Right cardiac atrium (tissue), 5 donors: ENCODE measurements at regions not wholly inside any gene's neighbourhood (a gene's known extent, or its start where the extent isn't known, plus 50 kb on each side); places are given as distances from the start of the nearest gene placed in this dataset.

ENCODE experiments used
- ATAC-seq, 2 donors: fragments of 200-7000 bp; cut with Tn5 transposase; one replicate each; pipeline versions ENCODE4 v1.8.0 to v1.9.1; 2020; ENCODE audit warnings: moderate library complexity in 2 of 2, mild to moderate bottlenecking in 1 of 2
- DNase-seq, 3 donors: peaks; one replicate each; pipeline ENCODE4 v3.0.0-alpha.2; 2020
- H3K27ac ChIP-seq: one replicate; pipeline ENCODE4 v1.5.1; 2013; ENCODE audit warnings: mild to moderate bottlenecking, low read length, control low read depth, moderate library complexity
- H3K27me3 ChIP-seq: one replicate; pipeline ENCODE4 v1.6.1; 2013; ENCODE audit not compliant: control insufficient read depth, insufficient read depth
- H3K4me1 ChIP-seq: one replicate; pipeline ENCODE4 v1.6.1; 2013; ENCODE audit warnings: low read length; ENCODE audit not compliant: control insufficient read depth, insufficient read depth
- H3K4me3 ChIP-seq: one replicate; pipeline ENCODE4 v1.5.1; 2013; ENCODE audit warnings: low read length, control low read depth
- H3K9me3 ChIP-seq: one replicate; pipeline ENCODE4 v1.6.1; 2013; ENCODE audit warnings: low read length; ENCODE audit not compliant: control insufficient read depth
- WGBS: extraction: QIAGEN DNeasy Blood & Tissue Kit; methylation state at CpG from one replicate; pipeline ENCODE4 v1.1.7; 2013; 5-methylcytosine and 5-hydroxymethylcytosine counted together
- intact Hi-C, 4 donors: fragments of 100-400 bp; cut with DNase I; formaldehyde crosslinking; loops; one replicate each; pipeline versions ENCODE4 v1.11.0 to v1.14.0; 2022 to 2023
- donor health status: healthy with polysubstance abuse.
- donor health status: DM: no; HTN: yes; CAD: no.
- donor health status: DM: no; HTN: no; CAD: no.
- donor health status: DM: no; HTN: yes; CAD: no; lungs with severe emphysema.
- donor health status: DM: yes; HTN: yes; CAD: no.

DNA sequence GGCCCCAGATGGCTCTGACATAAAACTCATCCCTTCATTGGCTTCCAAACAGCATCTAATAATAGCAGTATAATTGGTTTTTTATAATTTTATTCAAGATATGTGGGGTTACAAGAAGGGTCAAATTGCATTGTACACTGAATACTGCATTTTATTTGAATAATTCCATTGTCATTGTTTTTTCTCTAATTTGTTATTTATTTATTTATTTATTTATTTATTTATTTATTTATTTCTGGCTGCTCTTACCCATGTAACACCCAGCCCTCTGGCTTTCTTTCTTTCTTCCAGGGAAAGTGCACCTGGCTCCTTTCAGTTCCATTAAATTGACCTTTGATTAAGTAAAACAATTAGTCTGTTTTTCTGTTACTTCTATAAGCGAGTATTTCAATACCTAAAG is 210.1 kb downstream of the CDH9 start:
- Histone ChIP-seq H3K27ac (no peak overlapping the region), H3K27me3 (no peaks in the 10 kb centered on the region), H3K4me1 (no peaks in the 10 kb centered on the region), H3K4me3 (no peak overlapping the region), H3K9me3 (no peaks in the 10 kb centered on the region)
- intact Hi-C loops, result no loop called here
- WGBS, result 57% methylated on average over 1 of the region's 1 CpG
- ATAC-seq (no peak), DNase-seq (no peak)

DNA sequence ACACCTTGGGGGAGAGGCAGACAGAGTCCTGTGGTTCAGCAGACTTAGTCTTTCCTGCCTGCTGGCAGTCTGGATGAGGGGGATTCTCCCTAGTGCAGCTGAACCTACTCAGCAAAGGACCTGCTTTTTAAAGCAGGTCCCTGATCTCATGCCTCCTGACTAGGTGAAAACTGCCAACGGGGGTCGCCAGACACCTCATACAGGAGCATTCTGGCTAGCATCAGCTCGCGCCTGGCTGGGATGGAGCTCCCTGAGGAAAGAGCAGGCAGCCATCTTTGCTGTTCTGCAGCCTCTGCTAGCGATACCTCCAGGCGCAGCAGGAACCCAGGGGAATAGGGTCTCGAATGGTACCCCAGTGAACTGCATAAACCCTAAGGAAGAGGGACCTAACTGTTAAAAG is 225.2 kb downstream of the CDH9 start:
- no peak overlapping the region for H3K4me3 ChIP-seq
- H3K4me1 ChIP-seq, result no peaks in the 10 kb centered on the region
- H3K9me3 ChIP-seq, result no peaks in the 10 kb centered on the region
- ATAC-seq (no peak), DNase-seq (no peak)
- intact Hi-C loops, result no loop called here
- H3K27me3 ChIP-seq, result no peaks in the 10 kb centered on the region
- WGBS, result 80% methylated on average over 7 of the region's 7 CpGs
- H3K27ac ChIP-seq, result no peak overlapping the region

DNA sequence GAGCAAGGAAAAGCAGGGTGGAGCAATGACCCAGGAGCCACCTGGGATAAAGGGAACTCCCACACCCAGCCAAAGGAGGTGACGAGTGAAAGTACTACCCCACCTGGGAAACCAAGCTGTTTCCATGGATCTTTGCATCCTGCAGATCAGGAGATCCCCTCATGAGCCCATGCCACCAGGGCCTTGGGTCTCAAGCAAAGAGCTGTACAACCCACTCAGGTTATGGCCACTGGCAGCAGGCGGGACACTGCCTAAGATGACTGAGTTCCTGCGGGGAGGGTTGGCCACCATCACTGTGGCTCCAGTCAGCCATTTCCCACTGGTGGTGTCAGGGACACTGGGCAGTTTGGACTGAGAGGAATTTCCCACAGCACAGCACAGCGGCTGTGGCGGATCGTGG is 225.7 kb downstream of the CDH9 start:
- DNase-seq, result no peak
- no peaks in the 10 kb centered on the region for H3K27me3 ChIP-seq
- 91% methylated on average over 6 of the region's 6 CpGs for WGBS
- no peaks in the 10 kb centered on the region for H3K9me3 ChIP-seq
- intact Hi-C loops, result no loop called here
- no peaks in the 10 kb centered on the region for H3K4me1 ChIP-seq
- ATAC-seq, result no peak
- no peak overlapping the region for H3K4me3 ChIP-seq
- H3K27ac ChIP-seq, result no peak overlapping the region

DNA sequence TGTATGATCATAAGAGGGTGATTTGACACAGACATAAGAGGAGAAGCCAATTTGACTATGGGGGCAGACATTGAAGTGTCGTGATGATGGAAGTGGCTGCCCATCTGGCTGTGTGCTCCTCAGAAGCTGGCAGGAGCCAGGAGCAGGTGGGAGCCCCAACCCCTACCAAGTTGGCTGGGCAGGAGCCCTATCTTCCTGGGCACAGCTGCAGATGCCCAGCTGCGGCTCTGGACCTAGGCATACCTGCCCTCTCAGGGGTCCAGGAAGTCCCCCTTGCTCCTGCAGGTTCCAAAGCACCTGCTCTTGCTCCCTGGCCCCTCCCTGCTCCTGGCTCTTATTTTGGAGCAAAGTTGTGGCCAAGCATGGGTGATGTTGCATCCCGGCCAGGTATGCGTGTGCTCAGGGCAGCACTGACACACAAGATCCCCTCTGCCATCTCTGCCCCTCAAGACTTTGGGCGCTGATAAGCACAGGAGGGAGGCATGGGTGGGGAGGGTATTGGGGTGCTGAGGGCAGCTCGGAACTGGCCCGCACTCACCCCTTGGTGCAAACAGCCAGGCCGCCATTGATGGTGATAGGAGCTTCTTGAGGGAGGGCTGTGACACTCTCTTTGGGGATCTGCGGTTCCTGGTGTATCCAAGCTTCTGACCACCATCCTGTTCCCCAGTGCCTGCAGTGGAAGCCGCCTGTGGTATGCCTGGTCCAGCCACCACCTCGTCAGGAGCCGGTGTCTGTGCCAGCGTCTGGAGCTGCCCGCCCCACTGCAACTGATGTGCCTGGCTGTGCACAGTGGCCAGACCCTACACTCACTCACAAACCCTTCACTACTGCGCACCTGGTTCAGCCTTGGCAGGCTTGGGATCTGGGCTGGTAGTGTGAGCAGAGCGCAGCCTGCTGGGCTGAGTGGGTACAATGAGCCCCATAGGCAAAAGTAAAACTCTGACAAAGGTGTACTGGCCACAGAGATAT is 230.9 kb downstream of the CDH9 start:
- Histone ChIP-seq H3K27me3 (no peaks in the 10 kb centered on the region), H3K4me1 (no peaks in the 10 kb centered on the region), H3K4me3 (no peak overlapping the region), H3K9me3 (no peaks in the 10 kb centered on the region), H3K27ac (no peak overlapping the region)
- DNase-seq (peak in 1 of 3 donors; percentile 13), ATAC-seq (peak in 1 of 2 donors; percentile 14)
- WGBS, result 87% methylated on average over 16 of the region's 16 CpGs
- intact Hi-C loops, result no loop called here

DNA sequence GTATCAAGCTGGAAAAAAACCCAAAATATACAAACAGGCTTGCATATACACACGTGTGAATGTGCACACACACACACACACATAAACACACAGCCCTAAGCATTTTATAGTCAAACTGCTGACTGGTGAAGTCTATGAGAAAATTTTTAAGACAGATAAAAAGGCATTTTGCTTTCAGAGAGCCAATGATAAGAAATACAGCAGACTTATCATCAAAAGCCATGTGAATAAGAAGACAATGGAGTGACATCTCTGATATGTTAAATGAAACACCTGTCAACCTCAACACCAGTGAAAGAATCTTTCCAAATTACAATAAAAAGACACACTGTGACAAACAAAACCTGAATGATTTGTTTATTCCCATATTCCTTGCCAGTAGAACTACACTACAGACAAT is 233.3 kb downstream of the CDH9 start:
- WGBS, result 27% methylated on average over 1 of the region's 1 CpG
- H3K4me3 ChIP-seq, result no peak overlapping the region
- H3K27me3 ChIP-seq, result no peaks in the 10 kb centered on the region
- no peak overlapping the region for H3K27ac ChIP-seq
- H3K9me3 ChIP-seq, result no peaks in the 10 kb centered on the region
- intact Hi-C loops, result no loop called here
- no peaks in the 10 kb centered on the region for H3K4me1 ChIP-seq
- DNase-seq, result no peak
- no peak for ATAC-seq

DNA sequence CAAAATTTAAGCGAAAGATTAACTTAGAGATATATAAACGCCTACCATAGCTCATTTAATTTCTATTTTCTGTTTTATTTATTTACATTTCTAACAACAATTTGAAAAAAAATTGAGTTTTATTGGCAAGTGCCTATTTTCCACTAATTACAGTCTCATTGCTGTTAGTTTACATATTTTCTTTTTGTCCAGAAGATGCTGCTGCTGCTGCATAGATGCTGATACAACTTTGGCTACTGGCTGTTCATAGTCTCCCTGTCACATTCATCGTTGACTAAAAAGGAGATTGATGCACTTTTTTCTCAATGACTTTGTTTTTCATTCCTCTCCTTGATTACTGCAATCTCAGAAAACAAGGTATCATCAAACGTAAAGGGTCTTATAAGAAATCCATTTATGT is 235.4 kb downstream of the CDH9 start:
- Histone ChIP-seq H3K9me3 (no peaks in the 10 kb centered on the region), H3K4me1 (no peaks in the 10 kb centered on the region), H3K27me3 (no peaks in the 10 kb centered on the region), H3K27ac (no peak overlapping the region), H3K4me3 (no peak overlapping the region)
- no peak for DNase-seq
- no peak for ATAC-seq
- intact Hi-C loops, result no loop called here
- 56% methylated on average over 4 of the region's 4 CpGs for WGBS

DNA sequence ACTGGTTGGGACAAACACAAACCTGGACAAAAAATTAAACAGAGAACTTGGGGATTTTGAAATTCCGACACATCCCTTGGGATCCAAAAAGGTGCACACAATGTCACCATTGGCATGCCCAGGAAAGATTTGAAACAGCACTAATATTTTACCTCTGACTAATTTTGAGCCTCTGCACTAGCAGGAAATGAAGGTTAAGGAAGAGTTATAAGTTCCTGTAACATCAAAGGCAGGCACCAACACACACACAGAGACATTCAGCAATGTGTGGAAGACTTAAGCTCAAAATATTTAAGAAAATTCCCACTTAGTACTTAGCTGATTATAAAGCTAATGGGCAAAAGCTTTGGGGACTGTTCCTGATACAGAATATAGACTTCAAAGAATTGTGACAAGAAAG is 247.0 kb downstream of the CDH9 start:
- DNase-seq (no peak), ATAC-seq (no peak)
- no peaks in the 10 kb centered on the region for H3K4me1 ChIP-seq
- no peaks in the 10 kb centered on the region for H3K9me3 ChIP-seq
- WGBS, result 83% methylated on average over 1 of the region's 1 CpG
- H3K27ac ChIP-seq, result no peak overlapping the region
- no peak overlapping the region for H3K4me3 ChIP-seq
- intact Hi-C loops, result no loop called here
- no peaks in the 10 kb centered on the region for H3K27me3 ChIP-seq

DNA sequence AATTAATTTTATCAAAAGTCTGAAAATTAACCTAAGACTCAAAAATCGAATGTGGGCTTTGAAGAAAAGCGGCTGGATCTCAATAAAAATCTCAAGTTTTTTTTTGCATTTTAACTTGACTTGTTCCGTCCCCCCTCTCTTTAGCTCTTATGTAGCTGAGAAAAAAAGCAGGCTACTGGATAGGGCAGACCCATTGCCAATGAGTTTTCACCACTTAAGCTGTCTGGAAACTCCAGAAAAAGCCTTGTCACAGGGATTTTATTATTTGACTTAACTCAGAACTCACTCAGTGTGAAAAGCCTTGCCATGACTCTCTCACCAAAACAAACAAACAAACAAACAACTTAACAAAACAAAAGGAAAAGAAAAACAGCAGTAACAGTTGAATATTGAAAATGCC is 247.4 kb downstream of the CDH9 start:
- Histone ChIP-seq H3K27me3 (no peaks in the 10 kb centered on the region), H3K27ac (no peak overlapping the region), H3K9me3 (no peaks in the 10 kb centered on the region), H3K4me3 (no peak overlapping the region), H3K4me1 (no peaks in the 10 kb centered on the region)
- DNase-seq, result no peak
- no peak for ATAC-seq
- 41% methylated on average over 3 of the region's 3 CpGs for WGBS
- intact Hi-C loops, result no loop called here

DNA sequence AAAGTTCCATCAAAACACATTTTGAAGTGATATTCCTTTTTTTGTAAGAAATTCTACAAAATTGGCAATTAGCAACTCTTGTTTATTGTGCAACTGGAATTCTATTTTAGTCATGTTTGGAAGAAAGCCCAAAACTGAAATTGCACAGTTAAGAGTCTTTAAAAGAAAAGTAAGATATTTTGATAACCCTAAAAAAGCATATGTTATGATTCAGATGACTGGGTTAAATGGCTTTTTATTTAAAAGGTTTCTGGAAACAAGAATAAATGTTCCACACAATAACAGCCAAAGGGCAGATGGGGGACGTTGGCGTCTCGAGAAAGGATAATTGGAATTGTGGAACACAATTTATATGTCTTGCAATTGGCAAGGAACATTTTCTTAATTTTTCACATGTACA is 275.2 kb downstream of the CDH9 start:
- DNase-seq (no peak), ATAC-seq (no peak)
- WGBS, result 34% methylated on average over 3 of the region's 3 CpGs
- Histone ChIP-seq H3K27ac (no peak overlapping the region), H3K9me3 (no peaks in the 10 kb centered on the region), H3K4me3 (no peak overlapping the region), H3K4me1 (no peaks in the 10 kb centered on the region), H3K27me3 (no peaks in the 10 kb centered on the region)
- intact Hi-C loops, result no loop called here

DNA sequence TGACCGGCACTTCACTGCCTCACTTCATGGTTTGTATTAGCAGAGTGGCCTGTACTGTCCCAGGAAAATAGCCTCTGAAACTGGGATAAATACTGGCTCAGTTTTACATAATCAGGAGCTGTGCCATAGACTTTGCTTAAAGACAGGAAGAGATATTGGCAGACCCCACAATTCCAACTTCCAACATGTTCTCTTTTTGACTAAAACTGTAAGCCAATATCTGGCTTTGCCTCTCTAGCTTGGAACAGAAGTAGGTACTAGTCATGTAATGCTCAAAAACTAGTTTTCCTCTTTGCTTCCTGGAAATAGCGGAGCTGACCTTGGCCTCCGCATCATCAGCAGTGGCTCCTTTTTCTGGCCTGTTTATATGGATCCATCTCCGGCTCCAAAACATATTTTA is 276.9 kb downstream of the CDH9 start:
- ATAC-seq (no peak), DNase-seq (no peak)
- 81% methylated on average over 4 of the region's 4 CpGs for WGBS
- Histone ChIP-seq H3K27me3 (no peaks in the 10 kb centered on the region), H3K4me3 (no peak overlapping the region), H3K4me1 (no peaks in the 10 kb centered on the region), H3K9me3 (no peaks in the 10 kb centered on the region), H3K27ac (no peak overlapping the region)
- intact Hi-C loops, result no loop called here

DNA sequence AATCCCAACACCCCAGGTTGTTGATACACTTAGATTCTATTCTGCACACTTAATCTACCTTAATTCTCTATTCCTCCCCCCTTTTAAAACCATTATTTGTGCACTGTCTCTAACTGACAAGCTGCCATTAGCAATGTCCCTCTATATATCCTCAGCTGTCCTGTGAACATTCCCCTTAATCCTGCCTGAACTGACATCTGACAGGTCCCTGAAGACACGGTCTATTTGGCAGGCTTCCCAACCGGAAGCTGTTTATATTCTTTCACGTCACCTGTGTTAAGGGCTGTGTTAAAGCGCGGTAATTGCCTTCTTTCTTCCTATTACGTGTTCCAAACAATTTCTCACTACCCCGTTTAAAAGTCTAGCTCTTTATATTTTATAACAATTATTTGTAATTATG is 277.3 kb downstream of the CDH9 start:
- Histone ChIP-seq H3K27me3 (no peaks in the 10 kb centered on the region), H3K9me3 (no peaks in the 10 kb centered on the region), H3K27ac (no peak overlapping the region), H3K4me1 (no peaks in the 10 kb centered on the region), H3K4me3 (no peak overlapping the region)
- 57% methylated on average over 7 of the region's 7 CpGs for WGBS
- ATAC-seq (no peak), DNase-seq (no peak)
- intact Hi-C loops, result no loop called here

DNA sequence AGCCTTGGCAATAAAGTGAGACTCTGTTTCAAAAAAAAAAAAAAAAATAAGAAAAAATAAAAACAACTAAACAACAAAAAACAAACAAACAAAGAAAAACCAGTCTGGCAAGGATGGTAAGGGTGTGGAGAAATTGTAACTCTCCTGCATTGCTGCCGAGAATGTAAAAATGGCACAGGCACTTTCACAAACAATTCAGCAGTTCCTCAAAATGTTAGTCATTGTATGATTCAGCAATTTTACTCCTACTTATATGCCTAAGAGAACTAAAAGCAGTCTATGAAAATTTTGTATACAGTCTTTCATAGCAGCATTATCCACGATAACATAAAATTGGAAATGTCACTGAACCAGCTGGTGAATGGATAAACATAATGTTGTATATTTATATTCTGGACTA is 280.4 kb downstream of the CDH9 start:
- no peak overlapping the region for H3K27ac ChIP-seq

More for the DNA sequence above, 280.4 kb downstream of the CDH9 start:
- Histone ChIP-seq H3K27me3 (no peaks in the 10 kb centered on the region), H3K9me3 (no peaks in the 10 kb centered on the region), H3K4me3 (no peak overlapping the region), H3K4me1 (no peaks in the 10 kb centered on the region)
- no peak for ATAC-seq
- 85% methylated on average over 2 of the region's 2 CpGs for WGBS
- intact Hi-C loops, result no loop called here
- DNase-seq, result no peak
